Adrenal gland (tissue), 9 donors: ENCODE measurements at regions not wholly inside any gene's neighbourhood (a gene's known extent, or its start where the extent isn't known, plus 50 kb on each side); places are given as distances from the start of the nearest gene placed in this dataset.

Experiments
- DNase-seq, 7 donors: peaks; one replicate each; pipeline ENCODE4 v3.0.0-alpha.2; 2019 to 2020
- H3K27ac ChIP-seq, 5 donors: fragments of 200-600 bp; sonication (generic) in 4 of 5; 1 replicate in 3 of 5; 2 replicates in 2 of 5; pipeline versions ENCODE4 v1.5.1 to v1.8.0; 2016 to 2020; ENCODE audit warnings: mild to moderate bottlenecking in 1 of 5
- H3K27me3 ChIP-seq: fragments of 200-600 bp; 2 replicates; pipeline ENCODE4 v1.8.0; 2021
- H3K36me3 ChIP-seq, 2 donors: fragments of 200-600 bp; replicated peaks in 1 of 2; 1 replicate in 1 of 2; 2 replicates in 1 of 2; pipeline versions ENCODE4 v1.5.1 to v1.8.0; 2018 to 2022
- H3K4me1 ChIP-seq, 2 donors: fragments of 200-600 bp; replicated peaks in 1 of 2; 1 replicate in 1 of 2; 2 replicates in 1 of 2; pipeline versions ENCODE4 v1.5.1 to v1.8.0; 2018 to 2021
- H3K4me3 ChIP-seq, 4 donors: fragments of 200-600 bp; sonication (generic) in 3 of 4; one replicate each; pipeline ENCODE4 v1.5.1; 2016 to 2018
- H3K9me3 ChIP-seq, 3 donors: fragments of 200-600 bp; sonication (generic) in 1 of 3; replicated peaks in 1 of 3; 1 replicate in 2 of 3; 2 replicates in 1 of 3; pipeline versions ENCODE4 v1.5.1 to v1.8.0; 2016 to 2021
- POLR2A ChIP-seq, 2 donors: fragments of 450-650 bp; IDR thresholded peaks; one replicate each; pipeline ENCODE4 v1.6.1; 2017; ENCODE audit warnings: antibody characterized with exemption in 2 of 2, mild to moderate bottlenecking in 2 of 2, moderate library complexity in 1 of 2
- WGBS, 4 donors: extraction: QIAGEN DNeasy Blood & Tissue Kit in 2 of 4; methylation state at CpG; one replicate each; pipeline versions ENCODE4 v1.1.5 to v1.1.7; 2013 to 2017; 5-methylcytosine and 5-hydroxymethylcytosine counted together
- intact Hi-C, 2 donors: fragments of 100-400 bp; cut with DNase I; formaldehyde crosslinking; loops; one replicate each; pipeline versions ENCODE4 v1.14.1 to v1.15.0; 2022 to 2023
- TF ChIP-seq, protein P1 (sequence below), 6 experiments: fragments of 450-650 bp in 4 of 6; fragments of 200-600 bp in 2 of 6; sonication (generic) in 1 of 6; IDR thresholded peaks; 1 replicate in 5 of 6; 2 replicates in 1 of 6; pipeline versions ENCODE4 v1.5.1 to v1.8.0; 2016 to 2021; ENCODE audit warnings: antibody characterized with exemption in 6 of 6, mild to moderate bottlenecking in 2 of 6, moderate library complexity in 1 of 6
- donor health status: healthy with polysubstance abuse.
- donor health status: Bipolar disorder and iron deficiency.
- donor health status: DM: yes; HTN: yes; CAD: no.
- donor health status: DM: no; HTN: no; CAD: no.
- donor health status: DM: no; HTN: no; CAD: no.

DNA sequence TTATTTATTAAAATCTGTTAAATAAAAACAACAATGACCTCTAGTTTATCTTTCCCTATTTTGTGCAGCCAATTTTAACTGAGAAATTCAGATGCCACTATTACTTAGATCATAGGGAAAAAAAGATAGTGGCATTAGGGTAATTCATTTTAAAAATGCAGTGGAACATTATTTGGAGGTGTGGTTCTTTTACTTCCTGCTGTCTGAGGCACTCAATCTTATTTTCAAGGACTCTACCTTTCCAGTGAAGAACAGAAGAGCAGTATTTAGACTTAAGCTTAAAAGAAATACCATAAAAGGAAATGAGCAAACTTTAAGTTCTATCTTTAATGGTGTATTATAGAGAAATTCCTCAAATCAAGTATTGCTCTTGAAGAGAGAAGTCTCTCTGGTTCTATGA is 342.6 kb upstream of the KLF12 start:
- no peaks in the 10 kb centered on the region for H3K27me3 ChIP-seq
- no peak overlapping the region for H3K27ac ChIP-seq
- TF ChIP-seq POLR2A (IDR thresholded peaks at IDR 0.05), result no peak
- TF ChIP-seq, protein P1, sequence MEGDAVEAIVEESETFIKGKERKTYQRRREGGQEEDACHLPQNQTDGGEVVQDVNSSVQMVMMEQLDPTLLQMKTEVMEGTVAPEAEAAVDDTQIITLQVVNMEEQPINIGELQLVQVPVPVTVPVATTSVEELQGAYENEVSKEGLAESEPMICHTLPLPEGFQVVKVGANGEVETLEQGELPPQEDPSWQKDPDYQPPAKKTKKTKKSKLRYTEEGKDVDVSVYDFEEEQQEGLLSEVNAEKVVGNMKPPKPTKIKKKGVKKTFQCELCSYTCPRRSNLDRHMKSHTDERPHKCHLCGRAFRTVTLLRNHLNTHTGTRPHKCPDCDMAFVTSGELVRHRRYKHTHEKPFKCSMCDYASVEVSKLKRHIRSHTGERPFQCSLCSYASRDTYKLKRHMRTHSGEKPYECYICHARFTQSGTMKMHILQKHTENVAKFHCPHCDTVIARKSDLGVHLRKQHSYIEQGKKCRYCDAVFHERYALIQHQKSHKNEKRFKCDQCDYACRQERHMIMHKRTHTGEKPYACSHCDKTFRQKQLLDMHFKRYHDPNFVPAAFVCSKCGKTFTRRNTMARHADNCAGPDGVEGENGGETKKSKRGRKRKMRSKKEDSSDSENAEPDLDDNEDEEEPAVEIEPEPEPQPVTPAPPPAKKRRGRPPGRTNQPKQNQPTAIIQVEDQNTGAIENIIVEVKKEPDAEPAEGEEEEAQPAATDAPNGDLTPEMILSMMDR (IDR thresholded peaks at IDR 0.05), result no peak
- no peaks in the 10 kb centered on the region for H3K4me1 ChIP-seq
- no peak overlapping the region for H3K4me3 ChIP-seq
- no peaks in the 10 kb centered on the region for H3K9me3 ChIP-seq
- intact Hi-C loops, result no loop called here
- DNase-seq, result no peak
- H3K36me3 ChIP-seq, result no peaks in the 10 kb centered on the region

DNA sequence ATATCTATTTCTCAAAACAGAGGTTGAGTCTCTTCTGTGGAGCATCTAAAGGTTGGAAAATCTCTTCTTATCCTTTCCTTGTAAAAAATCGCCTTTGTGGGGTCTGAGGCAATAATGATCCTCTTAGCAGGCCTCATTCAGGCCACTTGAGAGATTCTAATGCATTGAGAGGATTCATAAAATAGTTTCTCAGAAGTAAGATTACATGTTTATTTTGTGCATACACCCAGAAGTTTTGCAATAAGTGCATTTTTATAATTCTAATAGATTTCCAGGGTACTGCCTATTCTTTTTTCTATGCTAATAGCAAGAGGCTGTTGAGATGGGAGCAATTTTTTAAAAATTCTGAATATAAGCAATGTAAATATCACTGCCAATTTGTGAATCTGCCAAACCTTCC is 342.2 kb upstream of the KLF12 start:
- Histone ChIP-seq H3K9me3 (no peaks in the 10 kb centered on the region), H3K4me3 (no peak overlapping the region), H3K4me1 (no peaks in the 10 kb centered on the region), H3K27me3 (no peaks in the 10 kb centered on the region), H3K36me3 (no peaks in the 10 kb centered on the region), H3K27ac (no peak overlapping the region)
- no peak for DNase-seq
- 62 to 83% (median 63%) methylated on average over 1 of the region's 1 CpG for WGBS, 4 donors
- intact Hi-C loops, result no loop called here
- TF ChIP-seq, protein P1 (IDR thresholded peaks at IDR 0.05), result no peak
- TF ChIP-seq POLR2A (IDR thresholded peaks at IDR 0.05), result no peak

DNA sequence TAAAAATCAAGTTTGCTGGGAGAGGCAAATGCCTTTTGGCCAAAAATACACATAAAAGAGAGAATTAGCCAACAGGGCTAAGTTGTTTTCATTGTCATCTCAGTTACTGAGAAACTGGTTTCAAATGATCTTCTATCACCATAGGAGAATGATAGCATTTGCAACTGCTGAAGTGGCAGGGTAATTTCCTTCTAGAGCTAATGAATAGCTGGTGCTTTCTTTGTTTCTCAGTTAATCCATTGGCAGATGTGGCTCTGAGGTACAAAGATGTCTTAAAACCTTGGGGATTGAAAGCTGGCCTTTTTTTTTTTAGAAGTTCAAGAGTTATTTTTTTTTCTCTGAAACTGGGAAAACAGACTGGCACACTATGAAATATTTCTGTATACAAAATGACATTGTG is 332.7 kb upstream of the KLF12 start:
- no peaks in the 10 kb centered on the region for H3K27me3 ChIP-seq
- no peaks in the 10 kb centered on the region for H3K9me3 ChIP-seq
- H3K36me3 ChIP-seq, result no peaks in the 10 kb centered on the region
- H3K27ac ChIP-seq, result no peak overlapping the region
- H3K4me1 ChIP-seq, result no peaks in the 10 kb centered on the region
- intact Hi-C loops, result no loop called here
- no peak overlapping the region for H3K4me3 ChIP-seq
- TF ChIP-seq, protein P1 (IDR thresholded peaks at IDR 0.05), result no peak
- no peak for TF ChIP-seq POLR2A (IDR thresholded peaks at IDR 0.05)
- no peak for DNase-seq

DNA sequence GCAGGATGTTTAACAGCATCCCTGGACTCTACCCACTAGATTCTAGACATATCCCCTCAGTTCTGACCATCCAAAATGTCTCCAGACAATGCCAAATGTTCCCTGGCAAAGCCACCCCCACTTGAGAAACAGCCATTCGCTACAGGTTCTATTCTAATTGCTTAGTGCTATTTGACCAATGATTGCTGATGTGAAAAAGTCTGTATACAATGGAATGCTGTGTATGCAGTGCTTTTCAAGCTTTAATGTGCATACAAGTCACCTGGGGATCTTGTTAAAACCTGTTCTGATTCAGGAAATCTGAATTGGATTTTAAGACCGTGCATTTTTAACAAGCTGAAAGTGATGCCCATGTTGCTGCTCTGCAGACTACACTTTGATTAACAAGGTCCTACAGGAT is 331.8 kb upstream of the KLF12 start:
- Histone ChIP-seq H3K27ac (no peak overlapping the region), H3K4me1 (no peaks in the 10 kb centered on the region), H3K9me3 (no peaks in the 10 kb centered on the region), H3K4me3 (no peak overlapping the region), H3K36me3 (no peaks in the 10 kb centered on the region), H3K27me3 (no peaks in the 10 kb centered on the region)
- TF ChIP-seq, protein P1 (IDR thresholded peaks at IDR 0.05), result no peak
- TF ChIP-seq POLR2A (IDR thresholded peaks at IDR 0.05), result no peak
- 90 to 95% (median 93%) methylated on average over 2 of the region's 2 CpGs for WGBS, 4 donors
- DNase-seq, result no peak
- intact Hi-C loops, result no loop called here
